ENCODE measurements at regions not wholly inside any gene's neighbourhood (a gene's known extent, or its start where the extent isn't known, plus 50 kb on each side); places are given as distances from the start of the nearest gene placed in this dataset.

DNA sequence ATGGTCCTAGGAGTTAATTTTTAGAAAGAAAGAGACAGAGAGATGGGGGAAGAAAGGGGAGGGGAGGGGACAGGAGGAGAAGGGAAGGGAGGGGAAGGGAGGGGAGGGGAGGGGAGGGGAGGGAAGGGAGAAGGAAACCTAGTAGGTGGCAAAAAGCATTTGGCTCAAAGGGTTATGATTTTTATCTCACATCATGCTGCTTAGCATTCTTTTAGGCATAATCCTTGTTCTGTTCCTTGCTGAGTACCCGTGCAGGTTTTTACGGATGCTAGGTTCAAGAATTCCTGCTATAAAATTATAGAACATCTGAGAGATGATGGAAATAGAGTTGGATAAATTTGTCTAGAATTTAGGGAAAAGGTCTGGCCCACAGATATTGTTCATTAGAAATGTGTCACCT is 132.4 kb upstream of the PRSS1 start:
- H2AFZ ChIP-seq (ENCODE audit: low read length): no peak overlapping the region
- H4K20me1 ChIP-seq (ENCODE audit: insufficient read depth, low read depth, low read length): no peaks in the 10 kb centered on the region
- H3K4me3 ChIP-seq (ENCODE audit: low read length): no peak overlapping the region
- no peak overlapping the region for H3K4me2 ChIP-seq (ENCODE audit: low read depth, low read length, poor library complexity, severe bottlenecking)
- H3K27ac ChIP-seq (ENCODE audit: low read length): no peak overlapping the region
- H3K4me1 ChIP-seq (ENCODE audit: low read length): no peaks in the 10 kb centered on the region
- H3K9me2 ChIP-seq (replicated peaks; ENCODE audit: insufficient read depth, low read length): no peaks in the 10 kb centered on the region
- no peaks in the 10 kb centered on the region for H3K79me2 ChIP-seq (ENCODE audit: low read length)
- DNase-seq: no peak
- no peaks in the 10 kb centered on the region for H3K9me3 ChIP-seq (ENCODE audit: low read length)
- H3K36me3 ChIP-seq (ENCODE audit: insufficient read depth, low read length): no peaks in the 10 kb centered on the region
- no peak overlapping the region for H3K9ac ChIP-seq (ENCODE audit: low read length)
- H3K27me3 ChIP-seq (ENCODE audit: low read length): no peaks in the 10 kb centered on the region

DNA sequence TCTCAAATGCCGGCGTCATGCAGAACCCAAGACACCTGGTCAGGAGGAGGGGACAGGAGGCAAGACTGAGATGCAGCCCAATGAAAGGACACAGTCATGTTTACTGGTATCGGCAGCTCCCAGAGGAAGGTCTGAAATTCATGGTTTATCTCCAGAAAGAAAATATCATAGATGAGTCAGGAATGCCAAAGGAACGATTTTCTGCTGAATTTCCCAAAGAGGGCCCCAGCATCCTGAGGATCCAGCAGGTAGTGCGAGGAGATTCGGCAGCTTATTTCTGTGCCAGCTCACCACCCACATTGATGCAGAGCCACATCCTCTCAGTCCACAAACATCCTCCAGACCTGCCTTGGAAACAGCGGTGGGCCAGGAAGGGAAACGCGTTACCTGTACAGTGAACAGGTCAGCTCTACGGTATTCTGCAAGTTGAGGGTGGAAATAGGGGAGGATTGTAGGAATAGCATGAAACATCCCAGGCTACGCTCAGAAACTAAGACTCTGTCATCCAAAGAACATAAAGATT is 133.1 kb upstream of the PRSS1 start:
- Histone ChIP-seq H3K9me2 (replicated peaks; ENCODE audit: insufficient read depth, low read length) (no peaks in the 10 kb centered on the region), H3K36me3 (ENCODE audit: insufficient read depth, low read length) (no peaks in the 10 kb centered on the region), H4K20me1 (ENCODE audit: insufficient read depth, low read depth, low read length) (no peaks in the 10 kb centered on the region), H3K27ac (ENCODE audit: low read length) (no peak overlapping the region), H3K9me3 (ENCODE audit: low read length) (no peaks in the 10 kb centered on the region), H3K4me2 (ENCODE audit: low read depth, low read length, poor library complexity, severe bottlenecking) (no peak overlapping the region), H3K4me1 (ENCODE audit: low read length) (no peaks in the 10 kb centered on the region), H3K4me3 (ENCODE audit: low read length) (no peak overlapping the region), H2AFZ (ENCODE audit: low read length) (no peak overlapping the region), H3K27me3 (ENCODE audit: low read length) (no peaks in the 10 kb centered on the region), H3K79me2 (ENCODE audit: low read length) (no peaks in the 10 kb centered on the region), H3K9ac (ENCODE audit: low read length) (no peak overlapping the region)
- DNase-seq: no peak

DNA sequence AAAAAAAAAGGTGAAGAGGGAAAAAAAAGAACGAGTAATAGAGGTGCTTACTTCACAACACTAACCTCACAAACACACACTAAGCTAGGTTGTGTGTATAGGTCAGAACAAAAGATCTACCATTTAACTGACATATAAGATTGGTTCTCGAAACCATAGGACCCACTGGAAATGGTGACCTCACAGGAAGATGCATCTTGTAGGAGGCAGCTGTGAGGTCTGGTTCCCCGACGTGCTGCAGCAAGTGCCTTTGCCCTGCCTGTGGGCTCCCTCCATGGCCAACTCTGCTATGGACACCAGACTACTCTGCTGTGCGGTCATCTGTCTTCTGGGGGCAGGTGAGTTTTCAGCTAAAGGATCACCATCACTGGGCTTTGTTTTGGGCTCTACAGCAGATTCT is 133.8 kb upstream of the PRSS1 start:
- Histone ChIP-seq H3K27me3 (ENCODE audit: low read length) (no peaks in the 10 kb centered on the region), H3K4me3 (ENCODE audit: low read length) (no peak overlapping the region), H3K9me2 (replicated peaks; ENCODE audit: insufficient read depth, low read length) (no peaks in the 10 kb centered on the region), H3K9me3 (ENCODE audit: low read length) (no peaks in the 10 kb centered on the region), H3K27ac (ENCODE audit: low read length) (no peak overlapping the region), H3K4me1 (ENCODE audit: low read length) (no peaks in the 10 kb centered on the region), H3K4me2 (ENCODE audit: low read depth, low read length, poor library complexity, severe bottlenecking) (no peak overlapping the region), H3K36me3 (ENCODE audit: insufficient read depth, low read length) (no peaks in the 10 kb centered on the region), H2AFZ (ENCODE audit: low read length) (no peak overlapping the region), H4K20me1 (ENCODE audit: insufficient read depth, low read depth, low read length) (no peaks in the 10 kb centered on the region), H3K9ac (ENCODE audit: low read length) (no peak overlapping the region), H3K79me2 (ENCODE audit: low read length) (no peaks in the 10 kb centered on the region)
- DNase-seq: no peak

DNA sequence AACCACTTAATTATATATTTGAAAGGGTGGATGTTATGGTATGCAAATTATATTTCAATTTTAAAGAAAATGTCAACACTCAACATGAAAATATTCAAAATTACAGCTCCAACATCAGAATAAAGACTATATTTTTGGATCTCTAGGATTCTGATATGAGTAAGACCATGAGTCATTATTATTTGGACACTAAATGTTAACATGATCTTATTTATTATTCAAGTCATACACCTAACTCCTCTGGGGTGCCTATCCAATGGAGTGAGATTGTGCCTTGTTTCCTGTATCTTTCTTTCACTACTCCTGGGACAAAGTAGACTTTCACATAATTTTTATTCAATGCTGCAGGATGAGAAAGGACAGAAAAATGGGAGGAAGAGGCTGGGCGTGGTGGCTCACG is 135.2 kb upstream of the PRSS1 start:
- H3K4me1 ChIP-seq (ENCODE audit: low read length): no peaks in the 10 kb centered on the region
- no peaks in the 10 kb centered on the region for H3K9me3 ChIP-seq (ENCODE audit: low read length)
- no peak overlapping the region for H3K4me2 ChIP-seq (ENCODE audit: low read depth, low read length, poor library complexity, severe bottlenecking)
- H2AFZ ChIP-seq (ENCODE audit: low read length): no peak overlapping the region
- no peaks in the 10 kb centered on the region for H4K20me1 ChIP-seq (ENCODE audit: insufficient read depth, low read depth, low read length)
- H3K4me3 ChIP-seq (ENCODE audit: low read length): no peak overlapping the region
- H3K79me2 ChIP-seq (ENCODE audit: low read length): no peaks in the 10 kb centered on the region
- H3K9ac ChIP-seq (ENCODE audit: low read length): no peak overlapping the region
- H3K9me2 ChIP-seq (replicated peaks; ENCODE audit: insufficient read depth, low read length): no peaks in the 10 kb centered on the region
- H3K27ac ChIP-seq (ENCODE audit: low read length): no peak overlapping the region
- H3K36me3 ChIP-seq (ENCODE audit: insufficient read depth, low read length): no peaks in the 10 kb centered on the region
- H3K27me3 ChIP-seq (ENCODE audit: low read length): no peaks in the 10 kb centered on the region
- DNase-seq: no peak

DNA sequence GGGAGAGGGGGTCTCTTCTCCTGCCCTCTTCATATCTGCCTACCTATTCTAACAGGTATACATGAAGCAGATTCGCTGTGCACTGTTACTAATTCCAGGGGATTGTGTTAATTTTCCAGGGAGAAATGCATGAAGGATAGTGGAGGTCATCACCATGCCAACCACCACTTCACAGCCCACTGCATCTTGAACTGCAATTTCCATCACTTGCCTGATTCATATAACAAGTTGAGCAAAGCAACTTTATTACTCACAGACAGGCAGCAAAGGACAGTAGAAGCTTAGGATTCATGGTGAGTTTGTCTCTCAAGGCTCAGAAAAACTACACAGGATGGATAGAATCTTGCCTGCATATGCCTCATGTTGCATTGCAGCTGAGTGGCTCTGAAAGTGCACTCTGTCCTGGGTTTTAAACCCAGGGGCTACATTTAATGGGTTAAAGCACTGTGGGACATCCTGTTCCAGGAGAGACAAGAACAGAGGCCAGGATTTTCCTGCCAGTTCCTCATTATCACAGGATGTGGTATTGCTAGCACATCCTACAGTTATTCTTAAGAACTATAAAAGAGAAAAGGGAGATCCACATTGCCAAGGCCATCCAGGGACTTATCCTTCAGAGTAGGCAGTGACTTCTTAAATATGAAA is 136.9 kb upstream of the PRSS1 start:
- Histone ChIP-seq H3K9me3 (ENCODE audit: low read length) (no peaks in the 10 kb centered on the region), H3K9ac (ENCODE audit: low read length) (no peak overlapping the region), H3K27me3 (ENCODE audit: low read length) (no peaks in the 10 kb centered on the region), H2AFZ (ENCODE audit: low read length) (no peak overlapping the region), H3K4me2 (ENCODE audit: low read depth, low read length, poor library complexity, severe bottlenecking) (no peak overlapping the region), H3K4me1 (ENCODE audit: low read length) (no peaks in the 10 kb centered on the region), H3K4me3 (ENCODE audit: low read length) (no peak overlapping the region), H3K27ac (ENCODE audit: low read length) (no peak overlapping the region), H3K79me2 (ENCODE audit: low read length) (no peaks in the 10 kb centered on the region), H3K9me2 (replicated peaks; ENCODE audit: insufficient read depth, low read length) (no peaks in the 10 kb centered on the region), H3K36me3 (ENCODE audit: insufficient read depth, low read length) (no peaks in the 10 kb centered on the region), H4K20me1 (ENCODE audit: insufficient read depth, low read depth, low read length) (no peaks in the 10 kb centered on the region)
- DNase-seq: no peak

DNA sequence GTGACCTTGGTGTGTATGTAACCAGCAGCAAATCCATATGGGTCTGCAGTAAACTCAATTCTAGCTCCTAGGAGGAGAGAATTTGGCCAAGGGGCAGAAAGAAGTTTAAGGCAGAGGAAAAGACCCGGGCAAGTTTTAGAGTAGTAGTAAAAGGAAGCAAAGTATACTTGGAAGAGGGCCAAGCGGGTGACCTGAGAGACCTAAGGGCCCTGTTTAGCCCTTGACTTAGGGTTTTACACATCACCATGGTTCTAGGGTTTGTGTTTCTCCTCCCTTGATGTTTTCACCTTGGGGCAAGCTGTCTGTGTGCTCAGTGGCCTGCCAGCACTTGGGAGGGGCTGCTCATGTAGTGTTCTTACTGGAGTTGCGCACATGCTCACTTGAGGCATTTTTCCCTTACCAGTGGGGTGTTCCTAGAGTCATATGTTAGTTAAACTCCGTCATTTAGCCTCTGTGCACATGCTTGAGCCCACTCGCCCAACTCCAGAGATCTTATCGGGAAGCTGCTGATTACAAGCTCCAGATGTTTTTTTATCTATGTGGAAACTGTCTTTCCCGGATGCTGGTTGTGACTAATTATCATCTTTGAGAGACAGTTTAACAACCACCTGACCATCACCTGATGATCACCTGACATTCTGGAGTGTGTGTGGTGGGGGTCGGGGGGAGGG is 137.6 kb upstream of the PRSS1 start:
- H3K9me3 ChIP-seq (ENCODE audit: low read length): no peaks in the 10 kb centered on the region
- H2AFZ ChIP-seq (ENCODE audit: low read length): no peak overlapping the region
- H3K9me2 ChIP-seq (replicated peaks; ENCODE audit: insufficient read depth, low read length): no peaks in the 10 kb centered on the region
- DNase-seq: no peak
- H3K27me3 ChIP-seq (ENCODE audit: low read length): no peaks in the 10 kb centered on the region
- H4K20me1 ChIP-seq (ENCODE audit: insufficient read depth, low read depth, low read length): no peaks in the 10 kb centered on the region
- no peak overlapping the region for H3K4me3 ChIP-seq (ENCODE audit: low read length)
- H3K9ac ChIP-seq (ENCODE audit: low read length): no peak overlapping the region
- no peak overlapping the region for H3K4me2 ChIP-seq (ENCODE audit: low read depth, low read length, poor library complexity, severe bottlenecking)
- no peaks in the 10 kb centered on the region for H3K79me2 ChIP-seq (ENCODE audit: low read length)
- no peaks in the 10 kb centered on the region for H3K4me1 ChIP-seq (ENCODE audit: low read length)
- H3K36me3 ChIP-seq (ENCODE audit: insufficient read depth, low read length): no peaks in the 10 kb centered on the region
- H3K27ac ChIP-seq (ENCODE audit: low read length): no peak overlapping the region

DNA sequence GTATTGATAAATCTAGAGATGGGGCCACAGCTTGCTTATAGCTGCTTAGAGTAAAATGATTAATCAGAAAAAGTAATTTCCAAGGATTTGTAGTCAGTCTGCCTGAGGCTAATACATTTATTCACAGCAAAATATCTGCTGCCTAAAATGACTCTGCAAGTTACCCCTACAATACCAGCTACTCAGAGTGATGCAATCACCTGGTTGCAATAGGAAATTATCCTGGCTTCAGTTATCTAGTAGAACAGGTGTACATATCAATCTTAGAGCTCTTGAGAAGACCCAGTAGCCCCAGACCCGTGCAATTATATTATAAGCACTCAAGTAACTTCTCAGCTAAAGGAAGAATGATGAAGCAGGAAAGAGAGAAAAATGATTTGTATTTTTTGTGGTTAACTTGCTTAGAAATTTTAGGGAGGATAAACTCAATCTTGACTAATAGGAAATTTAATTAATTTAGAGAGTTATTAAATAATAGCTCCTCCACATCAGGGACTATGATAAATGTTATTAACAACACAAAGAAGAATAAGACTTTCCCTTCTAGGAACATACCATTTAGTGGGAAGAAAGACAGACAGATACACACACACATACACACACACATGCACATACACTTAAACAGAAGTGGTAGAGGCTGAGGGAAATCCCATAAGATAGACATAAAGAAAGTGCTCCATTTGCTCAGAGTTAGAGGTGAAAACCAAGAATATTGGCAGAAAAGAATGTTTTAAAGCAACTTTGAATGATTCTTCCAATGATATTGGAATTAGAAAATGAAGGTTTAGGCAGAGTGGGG is 140.4 kb upstream of the PRSS1 start:
- Histone ChIP-seq H3K27ac (ENCODE audit: low read length) (no peak overlapping the region), H3K79me2 (ENCODE audit: low read length) (no peaks in the 10 kb centered on the region), H3K9ac (ENCODE audit: low read length) (no peak overlapping the region), H3K9me2 (replicated peaks; ENCODE audit: insufficient read depth, low read length) (no peaks in the 10 kb centered on the region), H3K4me1 (ENCODE audit: low read length) (no peaks in the 10 kb centered on the region), H2AFZ (ENCODE audit: low read length) (no peak overlapping the region), H3K9me3 (ENCODE audit: low read length) (no peaks in the 10 kb centered on the region), H3K4me3 (ENCODE audit: low read length) (no peak overlapping the region), H3K36me3 (ENCODE audit: insufficient read depth, low read length) (no peaks in the 10 kb centered on the region), H3K4me2 (ENCODE audit: low read depth, low read length, poor library complexity, severe bottlenecking) (no peak overlapping the region), H3K27me3 (ENCODE audit: low read length) (no peaks in the 10 kb centered on the region), H4K20me1 (ENCODE audit: insufficient read depth, low read depth, low read length) (no peaks in the 10 kb centered on the region)
- DNase-seq: no peak

DNA sequence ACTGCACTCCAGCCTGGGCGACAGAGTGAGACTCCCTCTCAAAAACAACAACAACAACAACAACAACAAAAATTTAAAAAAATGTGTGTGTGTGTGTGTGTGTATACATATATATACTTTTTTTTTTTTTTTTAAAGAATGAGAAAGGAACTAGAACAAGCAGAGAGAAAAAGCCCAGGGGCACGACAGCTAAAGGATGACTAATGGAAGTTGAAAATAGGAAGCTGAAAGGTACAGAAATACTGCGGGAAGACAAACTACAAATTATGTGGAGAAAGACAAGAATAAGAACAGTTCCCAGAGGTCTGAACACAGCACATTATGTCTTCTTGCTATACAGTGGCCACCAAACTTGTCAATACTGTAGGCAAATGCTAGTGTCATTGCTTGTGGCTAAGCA is 141.9 kb upstream of the PRSS1 start:
- Histone ChIP-seq H3K4me3 (ENCODE audit: low read length) (no peak overlapping the region), H3K4me1 (ENCODE audit: low read length) (no peaks in the 10 kb centered on the region), H4K20me1 (ENCODE audit: insufficient read depth, low read depth, low read length) (no peaks in the 10 kb centered on the region), H3K4me2 (ENCODE audit: low read depth, low read length, poor library complexity, severe bottlenecking) (no peak overlapping the region), H3K9me3 (ENCODE audit: low read length) (no peaks in the 10 kb centered on the region), H3K9me2 (replicated peaks; ENCODE audit: insufficient read depth, low read length) (no peaks in the 10 kb centered on the region), H3K27me3 (ENCODE audit: low read length) (no peaks in the 10 kb centered on the region), H2AFZ (ENCODE audit: low read length) (no peak overlapping the region), H3K36me3 (ENCODE audit: insufficient read depth, low read length) (no peaks in the 10 kb centered on the region), H3K79me2 (ENCODE audit: low read length) (no peaks in the 10 kb centered on the region), H3K9ac (ENCODE audit: low read length) (no peak overlapping the region), H3K27ac (ENCODE audit: low read length) (no peak overlapping the region)
- DNase-seq: no peak

All from Karpas-422 (cell line).